Thyroid gland (tissue), 4 donors: ENCODE measurements at regions not wholly inside any gene's neighbourhood (a gene's known extent, or its start where the extent isn't known, plus 50 kb on each side); places are given as distances from the start of the nearest gene placed in this dataset.

ENCODE experiments used
- DNase-seq, 2 donors: peaks; one replicate each; pipeline ENCODE4 v3.0.0-alpha.2; 2019
- H3K27ac ChIP-seq, 3 donors: fragments of 200-600 bp; sonication (generic); 1 replicate in 2 of 3; 2 replicates in 1 of 3; pipeline ENCODE4 v1.5.1; 2016 to 2019; ENCODE audit warnings: mild to moderate bottlenecking in 1 of 3, moderate library complexity in 1 of 3
- H3K27me3 ChIP-seq: fragments of 200-600 bp; sonication (generic); one replicate; pipeline ENCODE4 v1.5.1; 2019
- H3K36me3 ChIP-seq, 2 donors: fragments of 200-600 bp; sonication (generic); one replicate each; pipeline ENCODE4 v1.5.1; 2016 to 2019
- H3K4me1 ChIP-seq, 2 donors: fragments of 200-600 bp; sonication (generic); one replicate each; pipeline ENCODE4 v1.5.1; 2017 to 2019
- H3K4me3 ChIP-seq, 3 donors: fragments of 200-600 bp; sonication (generic); replicated peaks in 1 of 3; 1 replicate in 2 of 3; 2 replicates in 1 of 3; pipeline ENCODE4 v1.5.1; 2016; ENCODE audit warnings: mild to moderate bottlenecking in 1 of 3
- H3K9me3 ChIP-seq: fragments of 200-600 bp; sonication (generic); one replicate; pipeline ENCODE4 v1.5.1; 2017
- CTCF ChIP-seq, 6 experiments: fragments of 200-600 bp in 3 of 6; fragments of 450-650 bp in 3 of 6; sonication (generic) in 3 of 6; IDR thresholded peaks; one replicate each; pipeline ENCODE4 v1.5.1; 2016 to 2019; ENCODE audit warnings: antibody characterized with exemption in 6 of 6, mild to moderate bottlenecking in 2 of 6, inconsistent platforms in 1 of 6, moderate library complexity in 1 of 6
- POLR2A ChIP-seq, 2 donors: fragments of 450-650 bp; IDR thresholded peaks; one replicate each; pipeline ENCODE4 v1.6.1; 2017; ENCODE audit warnings: antibody characterized with exemption in 2 of 2, mild to moderate bottlenecking in 2 of 2, moderate library complexity in 1 of 2
- WGBS, 2 donors: methylation state at CpG; one replicate each; pipeline ENCODE4 v1.1.5; 2017; 5-methylcytosine and 5-hydroxymethylcytosine counted together
- intact Hi-C: fragments of 100-400 bp; cut with DNase I; formaldehyde crosslinking; loops from one replicate; pipeline ENCODE4 v1.15.1; 2023

- 77% methylated on average over 1 of the region's 1 CpG for WGBS, 2 donors
- no peaks in the 10 kb centered on the region for H3K36me3 ChIP-seq
- no peaks in the 10 kb centered on the region for H3K4me1 ChIP-seq
- no peak for TF ChIP-seq CTCF (IDR thresholded peaks at IDR 0.05)
- TF ChIP-seq POLR2A (IDR thresholded peaks at IDR 0.05) = no peak
- intact Hi-C loops = no loop called here
- no peak overlapping the region for H3K4me3 ChIP-seq
- no peak overlapping the region for H3K27ac ChIP-seq
- no peaks in the 10 kb centered on the region for H3K27me3 ChIP-seq
- no peaks in the 10 kb centered on the region for H3K9me3 ChIP-seq
- no peak for DNase-seq
Observed at GRCh38 chr10:111357859-111358258, 281.0 kb downstream of the ADRA2A start.

GRCh38 chr10:111360260-111360925, 283.6 kb downstream of the ADRA2A start:
- H3K27ac ChIP-seq = no peak overlapping the region
- TF ChIP-seq CTCF (IDR thresholded peaks at IDR 0.05) = peak in 4 of 6 experiments; percentile 26 to 72 (median 62)
- TF ChIP-seq POLR2A (IDR thresholded peaks at IDR 0.05) = no peak
- no peaks in the 10 kb centered on the region for H3K36me3 ChIP-seq
- H3K9me3 ChIP-seq = no peaks in the 10 kb centered on the region
- no peaks in the 10 kb centered on the region for H3K27me3 ChIP-seq
- H3K4me3 ChIP-seq = no peak overlapping the region
- DNase-seq = peak; percentile 52 to 56
- intact Hi-C loops = no loop called here
- no peaks in the 10 kb centered on the region for H3K4me1 ChIP-seq
- WGBS, 2 donors = 39 to 40% methylated on average over 5 of the region's 5 CpGs

- intact Hi-C loops = no loop called here
- no peak overlapping the region for H3K27ac ChIP-seq
- H3K9me3 ChIP-seq = no peaks in the 10 kb centered on the region
- no peaks in the 10 kb centered on the region for H3K36me3 ChIP-seq
- no peak overlapping the region for H3K4me3 ChIP-seq
- H3K4me1 ChIP-seq = no peaks in the 10 kb centered on the region
- H3K27me3 ChIP-seq = no peaks in the 10 kb centered on the region
- no peak for DNase-seq
- TF ChIP-seq POLR2A (IDR thresholded peaks at IDR 0.05) (no peak), CTCF (IDR thresholded peaks at IDR 0.05) (no peak)
- WGBS, 2 donors = 88 to 89% methylated on average over 2 of the region's 2 CpGs
Observed at GRCh38 chr10:111367531-111367930, 290.7 kb downstream of the ADRA2A start.

- no peak for TF ChIP-seq POLR2A (IDR thresholded peaks at IDR 0.05)
- no peak for TF ChIP-seq CTCF (IDR thresholded peaks at IDR 0.05)
- Histone ChIP-seq H3K4me1 (no peaks in the 10 kb centered on the region), H3K27ac (no peak overlapping the region), H3K9me3 (no peaks in the 10 kb centered on the region), H3K4me3 (no peak overlapping the region), H3K36me3 (no peaks in the 10 kb centered on the region), H3K27me3 (no peaks in the 10 kb centered on the region)
- intact Hi-C loops = no loop called here
- 10 to 27% methylated on average over 3 of the region's 3 CpGs for WGBS, 2 donors
- no peak for DNase-seq
Observed at GRCh38 chr10:111370101-111370500, 293.3 kb downstream of the ADRA2A start.

GRCh38 chr10:111373696-111374095, 296.9 kb downstream of the ADRA2A start:
- DNase-seq = no peak
- Histone ChIP-seq H3K4me3 (no peak overlapping the region), H3K27me3 (no peaks in the 10 kb centered on the region), H3K4me1 (no peaks in the 10 kb centered on the region), H3K36me3 (no peaks in the 10 kb centered on the region), H3K27ac (no peak overlapping the region), H3K9me3 (no peaks in the 10 kb centered on the region)
- WGBS, 2 donors = 61 to 79% methylated on average over 1 of the region's 1 CpG
- TF ChIP-seq CTCF (IDR thresholded peaks at IDR 0.05) = no peak
- no peak for TF ChIP-seq POLR2A (IDR thresholded peaks at IDR 0.05)
- intact Hi-C loops = no loop called here
